GM12878 (cell line): ENCODE measurements at regions not wholly inside any gene's neighbourhood (a gene's known extent, or its start where the extent isn't known, plus 50 kb on each side); places are given as distances from the start of the nearest gene placed in this dataset.

Source experiments
- ATAC-seq: fragments of 200-7000 bp; cut with Tn5 transposase; 3 replicates; pipeline ENCODE4 v1.9.1; 2020; ENCODE audit warnings: mild to moderate bottlenecking, moderate library complexity
- BruUV-seq: library from RNA; stranded (reverse); fragments of 400-500 nt; replicated peaks from 2 replicates; lab custom pipeline; 2021; lab: Mats Ljungman, UMichigan
- CTCF ChIA-PET: fragments of 300-600 bp; sonication (Branson Sonifier 250); formaldehyde crosslinking; extraction: SDS; loops from one replicate; lab custom pipeline; 2021; ENCODE audit warnings: inconsistent platforms; lab: Yijun Ruan, JAX
- POLR2A ChIA-PET: fragments of 350-600 bp; formaldehyde crosslinking; extraction: SDS; loops from one replicate; lab custom pipeline; 2021; ENCODE audit warnings: inconsistent platforms; lab: Charles Lee
- RAD21 ChIA-PET: fragments of 300-600 bp; sonication (Branson Sonifier 250); formaldehyde crosslinking; loops from one replicate; lab custom pipeline; 2023; ENCODE audit warnings: antibody characterized with exemption; ENCODE audit not compliant: unreplicated experiment; lab: Charles Lee
- SMC1A ChIA-PET: fragments of 300-600 bp; sonication (Branson Sonifier 250); formaldehyde crosslinking; loops from one replicate; lab custom pipeline; 2023; ENCODE audit not compliant: unreplicated experiment, uncharacterized antibody; lab: Charles Lee
- DNase-seq: peaks from one replicate; pipeline ENCODE4 v3.0.0-alpha.2; 2011; ENCODE audit warnings: low read depth, low spot score
- FAIRE-seq: peaks from 3 replicates; lab custom pipeline; 2011; peaks lifted over from hg19 to GRCh38; lab: Jason Lieb, UNC
- H2AFZ ChIP-seq: 2 replicates; pipeline ENCODE4 v1.6.0; 2011; ENCODE audit warnings: low read depth, low read length, control low read depth; ENCODE audit not compliant: control insufficient read depth
- H3K27ac ChIP-seq: 2 replicates; pipeline ENCODE4 v1.5.1; 2011; ENCODE audit warnings: control low read depth; ENCODE audit not compliant: control insufficient read depth, insufficient read depth
- H3K27me3 ChIP-seq, 2 experiments: replicated peaks in 1 of 2; 2 replicates each; pipeline versions ENCODE4 v1.6.0 to v1.6.1; 2011; ENCODE audit warnings: low read length in 1 of 2; ENCODE audit not compliant: control insufficient read depth in 2 of 2, insufficient read depth in 2 of 2
- H3K36me3 ChIP-seq, 2 experiments: 2 replicates each; pipeline ENCODE4 v1.5.1; 2011; ENCODE audit warnings: low read length in 1 of 2; ENCODE audit not compliant: control insufficient read depth in 2 of 2, insufficient read depth in 2 of 2
- H3K4me1 ChIP-seq: 2 replicates; pipeline ENCODE4 v1.6.1; 2011; ENCODE audit warnings: mild to moderate bottlenecking, low read length, moderate library complexity, mixed read lengths; ENCODE audit not compliant: control insufficient read depth, insufficient read depth
- H3K4me2 ChIP-seq: 2 replicates; pipeline ENCODE4 v1.6.0; 2011; ENCODE audit warnings: control low read depth; ENCODE audit not compliant: control insufficient read depth, insufficient read depth
- H3K4me3 ChIP-seq: fragments of 200-600 bp; sonication (generic); 2 replicates; pipeline ENCODE4 v1.5.1; 2016
- H3K79me2 ChIP-seq: 2 replicates; pipeline ENCODE4 v1.6.0; 2011; ENCODE audit warnings: low read length; ENCODE audit not compliant: control insufficient read depth, insufficient read depth
- H3K9ac ChIP-seq: 2 replicates; pipeline ENCODE4 v1.8.0; 2011; ENCODE audit warnings: low read length, control low read depth, mixed read lengths; ENCODE audit not compliant: control insufficient read depth, insufficient read depth
- H3K9me3 ChIP-seq: replicated peaks from 3 replicates; pipeline ENCODE4 v1.5.1; 2011; ENCODE audit warnings: mild to moderate bottlenecking, low read length; ENCODE audit not compliant: control insufficient read depth, insufficient read depth
- H4K20me1 ChIP-seq: 2 replicates; pipeline ENCODE4 v1.6.0; 2011; ENCODE audit not compliant: control insufficient read depth, insufficient read depth
- CHD4 ChIP-seq: fragments of 200-600 bp; sonication (generic); IDR thresholded peaks from 2 replicates; pipeline ENCODE4 v1.6.1; 2016; ENCODE audit warnings: mild to moderate bottlenecking
- NKRF ChIP-seq: fragments of 450-650 bp; conservative IDR thresholded peaks from 2 replicates; pipeline ENCODE4 v1.6.1; 2017; ENCODE audit warnings: mild to moderate bottlenecking, moderate library complexity
- NR2C1 ChIP-seq: fragments of 450-650 bp; IDR thresholded peaks from 2 replicates; pipeline ENCODE4 v1.6.1; 2017; ENCODE audit warnings: antibody characterized with exemption, mild to moderate bottlenecking, moderate library complexity
- PBX3 ChIP-seq: IDR thresholded peaks from 2 replicates; pipeline ENCODE4 v1.6.1; 2011; ENCODE audit warnings: mild to moderate bottlenecking, low read depth, low read length, moderate library complexity; ENCODE audit not compliant: insufficient replicate concordance
- SKIL ChIP-seq: fragments of 450-650 bp; IDR thresholded peaks from 2 replicates; pipeline ENCODE4 v1.6.1; 2017; ENCODE audit warnings: mild to moderate bottlenecking, low read depth, inconsistent platforms; ENCODE audit not compliant: poor library complexity, severe bottlenecking
- TBL1XR1 ChIP-seq: IDR thresholded peaks from 2 replicates; pipeline ENCODE4 v1.6.1; 2012; ENCODE audit warnings: low read depth, low read length, improper control_type of control experiment
- ZBTB4 ChIP-seq: fragments of 450-650 bp; formaldehyde crosslinking; IDR thresholded peaks from 2 replicates; pipeline ENCODE4 v1.4.0; 2022; ENCODE audit warnings: mild to moderate bottlenecking, moderate library complexity
- ZNF274 ChIP-seq: IDR thresholded peaks from one replicate; pipeline ENCODE4 v1.8.0; 2011; ENCODE audit not compliant: insufficient read length, insufficient read depth
- WGBS: methylation state at CpG from one replicate; pipeline ENCODE4 v1.1.6; 2016; ENCODE audit warnings: low lambda C conversion rate; ENCODE audit not compliant: insufficient replicate concordance, insufficient coverage; ENCODE audit errors: missing lambda C conversion rate; 5-methylcytosine and 5-hydroxymethylcytosine counted together
- in situ Hi-C: fragments of 300-500 bp; cut with MboI; formaldehyde crosslinking; loops from 9 replicates; pipeline ENCODE4 v1.14.3; 2018; ENCODE audit warnings: mixed read lengths
- intact Hi-C: fragments of 100-400 bp; cut with micrococcal nuclease; formaldehyde crosslinking; loops from one replicate; pipeline ENCODE4 v1.14.2; 2022; ENCODE audit not compliant: unreplicated experiment

GRCh38 chr2:16566701-16567100 lies 98.9 kb downstream of the CYRIA start:
- Histone ChIP-seq H3K4me3 (no peak overlapping the region), H2AFZ (no peak overlapping the region), H3K9me3 (no peaks in the 10 kb centered on the region), H3K4me2 (no peak overlapping the region), H3K9ac (no peak overlapping the region), H3K79me2 (no peaks in the 10 kb centered on the region), H3K27ac (no peak overlapping the region), H3K27me3 (no peaks in the 10 kb centered on the region), H3K36me3 (no peaks in the 10 kb centered on the region), H4K20me1 (no peaks in the 10 kb centered on the region), H3K4me1 (no peaks in the 10 kb centered on the region)
- ChIA-PET SMC1A (no interaction called here), RAD21 (no interaction called here), CTCF (interaction anchor here (1.6 to 2.0 kb wide), 2 partner anchors 19 to 40 kb away, joined by 3 to 4 read pairs; no protein-coding TSS in a partner anchor), POLR2A (no interaction called here)
- in situ Hi-C loops (no loop called here), intact Hi-C loops (no loop called here)
- ATAC-seq (no peak), FAIRE-seq (no peak), DNase-seq (no peak)
- TF ChIP-seq ZNF274 (no peak), TBL1XR1 (no peak), SKIL (no peak), ZBTB4 (no peak), CHD4 (no peak), NR2C1 (no peak), PBX3 (no peak), NKRF (no peak)
- no TSS peak for BruUV-seq
- 21% methylated on average over 4 of the region's 4 CpGs for WGBS
